Nephron progenitor cell (in vitro differentiated cells): ENCODE measurements at regions not wholly inside any gene's neighbourhood (a gene's known extent, or its start where the extent isn't known, plus 50 kb on each side); places are given as distances from the start of the nearest gene placed in this dataset.

Experiments used
- DNase-seq: peaks from one replicate; pipeline ENCODE4 v3.0.0; 2021
- H3K27ac Mint-ChIP-seq: 2 replicates; pipeline ENCODE4 v1.8.0; 2021; ENCODE audit warnings: mild to moderate bottlenecking, moderate library complexity, mixed read lengths
- H3K27me3 Mint-ChIP-seq: 2 replicates; pipeline ENCODE4 v1.8.0; 2021; ENCODE audit warnings: mild to moderate bottlenecking, low read depth, mixed read lengths; ENCODE audit not compliant: poor library complexity
- H3K36me3 Mint-ChIP-seq: 2 replicates; pipeline ENCODE4 v1.8.0; 2021; ENCODE audit warnings: low read depth, mixed read lengths
- H3K4me1 Mint-ChIP-seq: 2 replicates; pipeline ENCODE4 v1.8.0; 2021; ENCODE audit warnings: mixed read lengths
- H3K4me3 Mint-ChIP-seq: 2 replicates; pipeline ENCODE4 v1.8.0; 2021; ENCODE audit warnings: mild to moderate bottlenecking, moderate library complexity, mixed read lengths
- H3K9me3 Mint-ChIP-seq: 2 replicates; pipeline ENCODE4 v1.8.0; 2021; ENCODE audit warnings: mild to moderate bottlenecking, moderate library complexity, mixed read lengths
- TF ChIP-seq, protein P1 (sequence below): fragments of 200-600 bp; sonication (generic); IDR thresholded peaks from 2 replicates; pipeline ENCODE4 v1.5.0; 2021; ENCODE audit warnings: antibody characterized with exemption

DNA sequence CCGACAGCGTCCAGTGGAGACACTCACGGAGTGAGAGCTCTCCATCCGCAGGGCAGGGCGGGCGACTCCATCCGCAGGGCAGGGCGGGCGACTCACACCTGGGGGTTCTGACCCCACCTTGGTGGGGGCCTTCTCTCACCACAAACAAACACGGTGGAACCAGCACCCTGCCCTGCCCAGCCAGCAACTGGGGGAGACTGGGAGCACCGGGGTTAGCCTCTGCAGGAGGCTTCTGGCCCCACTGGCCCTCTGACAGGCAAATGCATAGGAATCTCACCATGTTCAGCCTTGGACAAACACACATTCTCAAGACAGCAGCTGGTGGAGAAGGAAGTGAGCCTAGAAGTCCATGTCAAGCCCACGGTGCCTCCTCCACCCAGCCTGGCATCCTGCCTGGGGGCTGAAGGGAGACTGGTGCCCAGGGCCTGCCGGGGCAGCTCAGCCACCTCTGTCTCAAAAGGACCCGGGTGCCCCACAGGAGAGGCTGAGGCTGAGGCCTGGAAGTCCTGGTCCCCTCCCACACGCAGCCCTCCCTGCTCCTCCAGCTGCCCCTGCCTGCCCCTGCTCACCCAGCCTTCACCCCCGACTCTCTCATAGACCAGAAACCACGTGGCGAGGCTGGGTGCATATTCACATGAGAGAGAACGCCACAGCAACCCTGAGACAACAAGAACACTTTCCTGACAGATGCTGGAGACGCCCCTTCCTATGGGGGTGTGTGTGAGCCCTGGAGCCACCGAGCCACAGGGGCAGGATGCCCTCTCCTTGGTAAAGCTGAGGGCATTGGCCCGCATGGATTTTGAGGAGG lies 98.4 kb upstream of the B3GAT1 start:
- H3K27me3 Mint-ChIP-seq, result peaks cover 31% of the 10 kb centered on the region
- H3K4me1 Mint-ChIP-seq, result no peaks in the 10 kb centered on the region
- TF ChIP-seq, protein P1, sequence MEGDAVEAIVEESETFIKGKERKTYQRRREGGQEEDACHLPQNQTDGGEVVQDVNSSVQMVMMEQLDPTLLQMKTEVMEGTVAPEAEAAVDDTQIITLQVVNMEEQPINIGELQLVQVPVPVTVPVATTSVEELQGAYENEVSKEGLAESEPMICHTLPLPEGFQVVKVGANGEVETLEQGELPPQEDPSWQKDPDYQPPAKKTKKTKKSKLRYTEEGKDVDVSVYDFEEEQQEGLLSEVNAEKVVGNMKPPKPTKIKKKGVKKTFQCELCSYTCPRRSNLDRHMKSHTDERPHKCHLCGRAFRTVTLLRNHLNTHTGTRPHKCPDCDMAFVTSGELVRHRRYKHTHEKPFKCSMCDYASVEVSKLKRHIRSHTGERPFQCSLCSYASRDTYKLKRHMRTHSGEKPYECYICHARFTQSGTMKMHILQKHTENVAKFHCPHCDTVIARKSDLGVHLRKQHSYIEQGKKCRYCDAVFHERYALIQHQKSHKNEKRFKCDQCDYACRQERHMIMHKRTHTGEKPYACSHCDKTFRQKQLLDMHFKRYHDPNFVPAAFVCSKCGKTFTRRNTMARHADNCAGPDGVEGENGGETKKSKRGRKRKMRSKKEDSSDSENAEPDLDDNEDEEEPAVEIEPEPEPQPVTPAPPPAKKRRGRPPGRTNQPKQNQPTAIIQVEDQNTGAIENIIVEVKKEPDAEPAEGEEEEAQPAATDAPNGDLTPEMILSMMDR, result no peak
- no peak for DNase-seq
- H3K27ac Mint-ChIP-seq, result no peak overlapping the region
- no peaks in the 10 kb centered on the region for H3K36me3 Mint-ChIP-seq
- no peaks in the 10 kb centered on the region for H3K9me3 Mint-ChIP-seq
- no peak overlapping the region for H3K4me3 Mint-ChIP-seq

DNA sequence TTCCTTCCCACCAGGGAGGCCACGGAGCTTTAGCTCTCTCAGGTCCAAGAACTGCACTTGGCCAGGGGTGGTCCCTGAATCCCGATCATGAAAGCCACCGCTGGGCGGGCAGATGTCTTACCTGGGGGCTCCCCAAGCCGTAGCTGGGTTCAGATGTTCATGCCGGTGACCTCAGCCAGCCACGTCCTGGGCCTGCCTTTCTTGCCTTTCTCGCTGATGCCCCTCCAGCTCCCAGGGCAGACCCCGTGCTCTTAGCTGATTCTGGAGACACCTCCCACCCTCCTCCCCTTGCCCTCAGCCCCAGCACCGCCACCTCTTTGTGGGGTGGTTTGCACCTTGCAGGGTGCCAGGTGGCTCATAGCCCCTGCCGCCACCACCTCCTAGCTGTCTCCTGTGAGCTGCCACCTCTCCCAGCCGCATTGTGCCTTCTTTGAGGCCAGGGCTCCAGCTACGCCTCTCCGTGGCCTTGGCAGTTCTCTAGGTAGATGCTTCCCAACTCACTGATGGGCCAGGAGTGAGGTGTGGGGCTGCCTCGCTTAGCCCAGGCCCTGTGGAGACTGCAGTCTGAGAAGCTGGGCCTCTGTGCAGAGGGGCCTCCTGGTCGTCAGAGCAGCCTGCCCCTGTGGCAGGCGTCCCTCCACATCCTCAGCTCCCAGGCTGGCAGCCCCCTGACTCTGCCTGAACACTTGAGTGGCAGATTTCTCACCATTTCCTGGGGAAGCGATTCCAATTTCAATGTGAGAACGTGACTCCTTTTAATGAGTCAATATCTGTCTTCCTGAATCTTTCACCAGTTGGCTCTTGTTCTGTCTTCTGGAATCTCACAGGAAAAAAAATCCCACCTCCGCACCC lies 97.6 kb upstream of the B3GAT1 start:
- H3K9me3 Mint-ChIP-seq, result no peaks in the 10 kb centered on the region
- H3K36me3 Mint-ChIP-seq, result no peaks in the 10 kb centered on the region
- TF ChIP-seq, protein P1, result no peak
- DNase-seq, result no peak
- H3K27me3 Mint-ChIP-seq, result peaks cover 33% of the 10 kb centered on the region
- no peak overlapping the region for H3K4me3 Mint-ChIP-seq
- no peak overlapping the region for H3K27ac Mint-ChIP-seq
- H3K4me1 Mint-ChIP-seq, result peaks cover 3% of the 10 kb centered on the region

DNA sequence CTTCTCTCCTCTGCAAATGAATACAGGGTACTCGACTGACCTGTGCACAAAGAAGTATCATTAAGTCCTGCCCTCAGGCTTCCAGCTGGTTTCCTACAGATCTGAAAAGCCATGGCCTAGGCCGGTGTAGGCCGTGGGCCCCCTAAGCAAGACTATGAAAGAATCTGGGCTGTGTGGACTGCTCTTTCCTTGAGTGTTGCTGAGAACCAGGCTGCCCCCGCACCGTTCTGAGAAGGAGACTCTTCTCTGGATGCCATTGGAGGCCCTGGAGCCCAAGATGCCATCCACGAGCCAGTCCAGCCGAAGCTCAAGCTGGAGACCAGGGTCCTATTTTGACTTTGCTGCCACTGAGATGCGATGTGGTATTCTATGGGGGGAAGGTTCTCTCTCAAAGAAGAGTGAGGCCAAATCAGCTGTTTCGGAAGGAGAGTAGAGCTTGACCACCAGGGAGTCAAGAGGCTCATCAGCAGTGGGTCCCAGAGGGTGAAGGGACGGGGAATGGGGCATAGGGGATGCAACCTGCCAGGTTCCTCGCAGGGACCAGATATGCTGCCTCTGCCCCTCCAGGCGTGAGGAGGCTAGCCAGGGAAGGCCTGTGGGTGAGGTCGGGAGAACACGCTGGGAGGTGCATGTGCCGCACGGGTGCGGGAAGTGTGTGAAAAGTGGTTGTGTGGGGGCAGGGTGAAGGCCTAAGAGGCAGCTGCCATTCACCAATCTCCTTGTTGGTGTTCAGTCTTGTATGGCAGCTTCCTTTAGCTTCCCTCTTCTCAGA lies 96.4 kb upstream of the B3GAT1 start:
- Mint-ChIP-seq H3K27me3 (peaks cover 41% of the 10 kb centered on the region), H3K4me3 (no peak overlapping the region), H3K36me3 (no peaks in the 10 kb centered on the region), H3K27ac (no peak overlapping the region), H3K4me1 (peaks cover 10% of the 10 kb centered on the region), H3K9me3 (no peaks in the 10 kb centered on the region)
- TF ChIP-seq, protein P1, result no peak
- DNase-seq, result no peak

DNA sequence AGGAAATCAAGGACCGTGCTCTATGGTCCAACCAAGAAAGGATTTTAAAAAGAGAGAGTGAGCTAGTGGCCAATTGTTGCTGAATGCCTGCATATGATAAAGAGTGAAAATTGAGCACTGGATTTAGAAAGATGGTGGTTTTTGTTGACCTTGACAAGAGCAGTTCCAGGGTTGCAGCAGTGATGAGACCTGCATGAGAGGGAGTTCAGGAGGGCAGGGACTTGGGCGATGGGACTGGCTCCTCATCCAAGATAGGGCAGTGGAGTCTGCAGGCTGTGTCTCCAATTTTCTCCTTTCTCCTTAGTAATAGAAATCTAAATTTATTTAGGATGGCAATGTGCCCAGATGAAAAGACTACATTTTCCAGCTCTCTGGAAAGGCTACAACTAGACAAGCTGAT lies 94.0 kb upstream of the B3GAT1 start:
- no peak overlapping the region for H3K4me3 Mint-ChIP-seq
- DNase-seq, result no peak
- no peak overlapping the region for H3K27ac Mint-ChIP-seq
- H3K9me3 Mint-ChIP-seq, result no peaks in the 10 kb centered on the region
- peaks cover 48% of the 10 kb centered on the region for H3K27me3 Mint-ChIP-seq
- peaks cover 10% of the 10 kb centered on the region for H3K4me1 Mint-ChIP-seq
- TF ChIP-seq, protein P1, result no peak
- no peaks in the 10 kb centered on the region for H3K36me3 Mint-ChIP-seq

DNA sequence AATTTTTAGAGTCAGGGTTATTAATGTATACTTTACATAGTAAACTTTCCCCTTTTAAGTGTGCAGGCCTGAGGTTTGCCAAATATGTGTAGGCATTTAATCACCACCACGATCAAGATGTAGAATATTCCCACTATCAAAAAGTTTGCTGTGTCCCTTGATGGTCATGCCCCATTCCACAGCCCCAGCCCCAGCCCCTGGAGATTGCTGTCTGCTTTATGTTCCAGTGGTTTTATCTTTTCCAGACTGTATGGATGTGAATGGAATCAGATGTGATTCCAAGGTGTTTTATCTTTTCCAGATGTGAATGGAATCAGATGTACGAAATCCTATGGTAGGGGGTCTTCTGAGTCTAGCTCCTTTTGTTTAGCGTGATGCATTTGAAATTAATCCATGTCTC lies 93.1 kb upstream of the B3GAT1 start:
- Mint-ChIP-seq H3K27ac (no peak overlapping the region), H3K4me3 (no peak overlapping the region), H3K27me3 (peaks cover 46% of the 10 kb centered on the region), H3K9me3 (no peaks in the 10 kb centered on the region), H3K4me1 (peaks cover 10% of the 10 kb centered on the region), H3K36me3 (no peaks in the 10 kb centered on the region)
- DNase-seq, result no peak
- TF ChIP-seq, protein P1, result no peak
